ENCODE measurements at regions not wholly inside any gene's neighbourhood (a gene's known extent, or its start where the extent isn't known, plus 50 kb on each side); places are given as distances from the start of the nearest gene placed in this dataset.

DNA sequence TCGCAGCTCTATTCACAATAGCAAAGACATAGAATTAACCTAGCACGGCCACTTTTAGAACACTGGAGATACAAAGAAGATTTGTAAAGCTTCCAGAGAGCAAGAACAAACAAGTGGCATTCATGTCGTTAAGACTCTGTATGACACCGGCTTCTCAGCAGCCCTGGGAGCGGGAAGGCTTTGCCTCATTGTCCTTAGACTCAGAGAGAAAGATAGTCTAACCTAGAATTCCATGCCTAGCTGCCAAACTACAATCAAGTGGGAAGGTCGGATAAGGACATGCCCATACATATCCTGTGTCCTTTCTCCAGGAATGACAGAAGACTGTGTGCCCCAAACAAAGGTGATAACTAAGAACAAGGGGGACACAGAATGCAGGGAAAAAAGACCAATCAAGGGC lies 1038.3 kb downstream of the BCL11B start:
- DNase-seq (ENCODE audit: low read depth) = no peak

DNA sequence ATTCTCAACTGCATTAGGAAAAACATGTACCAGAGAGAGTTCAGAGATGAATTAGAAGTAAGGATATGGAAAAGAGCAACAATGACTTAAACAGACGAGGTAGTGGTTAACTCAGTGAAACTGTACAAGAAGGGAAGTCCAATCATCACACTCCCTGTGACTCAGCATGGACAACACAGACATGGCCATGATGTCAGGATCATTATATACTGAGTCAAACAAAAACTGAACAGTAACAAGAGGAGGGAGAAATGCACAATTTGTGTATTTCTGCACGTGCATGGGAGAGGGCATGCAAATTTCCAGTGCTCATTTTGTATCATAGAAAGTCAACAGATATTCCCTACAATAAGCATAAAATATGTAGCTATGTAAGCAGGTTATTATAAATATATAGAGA lies 1037.8 kb downstream of the BCL11B start:
- no peak for DNase-seq (ENCODE audit: low read depth)

DNA sequence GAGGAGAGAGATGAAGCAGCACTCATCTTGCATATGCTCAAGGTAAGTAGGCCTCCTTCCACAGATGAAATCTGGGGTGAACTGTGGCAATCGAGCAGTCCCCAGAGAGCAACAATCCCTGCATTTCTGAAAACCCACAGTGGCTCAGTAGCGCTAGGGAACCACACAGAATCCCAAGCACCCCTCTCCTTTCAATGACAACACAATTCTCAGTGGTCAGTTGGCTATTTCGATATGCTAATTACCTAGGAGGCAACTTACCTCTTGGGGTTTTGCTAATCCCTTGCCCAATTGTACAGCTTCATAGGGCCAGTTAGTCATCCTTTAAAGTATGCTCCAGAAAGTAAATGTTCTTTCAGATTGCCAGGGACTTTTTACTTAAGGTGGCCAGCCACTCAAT lies 1035.7 kb downstream of the BCL11B start:
- no peak for DNase-seq (ENCODE audit: low read depth)

DNA sequence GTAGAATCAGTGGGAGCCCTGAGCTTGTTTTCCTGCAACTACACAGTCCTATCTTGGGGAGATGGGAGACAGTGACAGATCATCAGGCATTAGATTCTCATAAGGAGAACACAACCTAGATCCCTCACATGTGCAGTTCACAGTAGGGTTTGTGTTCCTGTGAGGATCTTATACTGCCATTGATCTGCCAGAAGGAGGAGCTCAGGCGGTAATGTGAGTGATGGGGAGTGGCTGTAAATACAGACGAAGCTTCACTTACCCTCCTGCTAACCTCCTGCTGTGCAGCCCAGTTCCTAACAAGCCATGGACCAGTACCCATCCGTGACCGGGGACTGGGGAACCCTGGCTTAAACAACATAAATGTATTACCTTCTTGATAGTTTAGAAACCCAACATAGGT lies 1034.1 kb downstream of the BCL11B start:
- DNase-seq (ENCODE audit: low read depth) = no peak

DNA sequence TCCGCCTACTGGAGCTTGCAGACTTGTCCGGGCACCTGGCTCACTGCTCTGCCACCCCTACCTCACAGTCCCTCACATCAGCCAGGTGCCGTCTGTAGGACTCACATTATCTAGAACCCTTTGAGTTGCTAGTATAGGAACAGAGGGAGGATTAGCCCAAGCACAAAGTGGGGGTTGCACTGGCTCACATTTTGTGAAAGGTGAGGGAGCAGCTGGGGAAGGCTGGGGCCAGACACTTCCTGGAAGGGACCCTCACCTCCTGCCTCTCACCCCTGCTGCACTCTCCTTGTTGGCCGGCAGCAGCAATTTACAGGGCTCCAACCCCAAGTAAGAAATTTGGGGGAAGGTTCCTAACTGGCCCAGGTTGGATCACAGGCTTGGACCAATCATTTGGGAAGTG lies 1031.6 kb downstream of the BCL11B start:
- DNase-seq (ENCODE audit: low read depth) = no peak

DNA sequence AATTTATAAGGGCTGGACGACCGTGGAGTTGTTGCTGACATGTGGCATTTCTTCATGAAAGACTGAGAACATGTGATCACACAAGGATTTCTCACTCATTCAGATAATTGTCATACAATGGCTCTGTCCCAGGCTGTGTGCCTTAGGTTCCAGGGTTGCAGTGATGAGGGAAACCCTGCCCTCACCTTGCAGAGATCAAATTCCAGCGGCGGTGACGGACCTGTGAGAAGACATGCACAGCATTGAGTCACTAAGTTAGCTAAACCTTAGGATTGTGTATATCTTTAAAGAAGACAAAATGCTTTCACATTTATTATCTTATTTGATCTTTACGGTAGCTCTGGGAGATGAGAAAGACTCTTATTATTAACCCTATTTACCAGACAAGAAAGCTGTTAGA lies 1029.1 kb downstream of the BCL11B start:
- DNase-seq (ENCODE audit: low read depth) = no peak

DNA sequence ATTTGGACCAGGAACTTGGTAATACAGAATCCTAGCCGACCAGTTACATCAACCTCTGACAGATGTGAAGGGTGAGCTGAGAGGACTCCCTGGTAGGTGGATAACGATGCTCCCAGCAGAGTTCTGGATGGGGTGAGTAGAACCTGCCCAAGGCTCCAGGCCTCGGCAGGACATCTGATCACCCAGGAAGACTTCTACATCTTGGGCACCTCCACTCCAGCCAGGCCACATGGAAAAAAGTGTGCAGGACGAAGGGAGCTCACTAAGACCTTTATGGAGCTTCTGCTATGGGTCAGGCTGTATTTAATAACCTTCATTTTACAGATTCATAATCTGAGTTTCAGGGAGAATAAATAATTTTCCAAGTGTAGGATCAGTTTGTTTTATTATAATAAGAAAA lies 1028.7 kb downstream of the BCL11B start:
- no peak for DNase-seq (ENCODE audit: low read depth)

DNA sequence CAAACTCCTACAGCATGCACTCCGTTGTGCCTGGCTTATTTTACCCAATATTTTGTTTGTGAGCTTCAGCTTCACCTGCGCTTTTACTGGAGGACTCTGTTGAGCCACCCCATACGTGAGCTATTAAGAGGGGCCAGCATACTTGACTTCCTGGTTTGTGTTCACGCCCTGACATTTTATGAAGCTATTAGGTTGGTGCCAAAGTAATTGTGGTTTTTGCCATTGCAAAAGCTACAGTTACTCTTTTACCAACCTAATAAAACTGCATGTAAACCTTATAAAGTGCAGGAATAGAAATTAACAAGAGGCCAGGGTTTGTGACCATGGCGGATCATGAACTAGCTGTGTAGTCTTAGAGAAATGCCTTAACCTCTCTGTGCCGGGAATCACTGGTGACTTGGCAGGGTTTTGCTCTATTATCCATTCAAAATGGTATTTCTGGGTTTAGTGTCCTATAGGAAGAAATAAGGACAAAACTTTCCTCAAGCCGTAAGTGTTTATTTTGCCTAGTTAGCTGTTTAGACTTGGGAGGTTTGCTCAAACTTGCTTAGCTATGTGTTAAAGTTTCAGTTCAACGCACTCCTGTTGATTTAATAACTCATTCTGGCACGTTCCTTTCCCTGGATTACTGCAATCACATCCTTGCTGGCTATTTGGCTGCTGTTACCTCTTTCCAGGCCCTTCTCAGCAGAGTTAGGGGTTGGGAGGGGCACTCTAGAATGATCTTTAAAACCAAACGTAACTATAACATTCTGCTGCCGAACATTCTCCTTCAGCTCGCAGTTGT lies 1027.6 kb downstream of the BCL11B start:
- no peak for DNase-seq (ENCODE audit: low read depth)

DNA sequence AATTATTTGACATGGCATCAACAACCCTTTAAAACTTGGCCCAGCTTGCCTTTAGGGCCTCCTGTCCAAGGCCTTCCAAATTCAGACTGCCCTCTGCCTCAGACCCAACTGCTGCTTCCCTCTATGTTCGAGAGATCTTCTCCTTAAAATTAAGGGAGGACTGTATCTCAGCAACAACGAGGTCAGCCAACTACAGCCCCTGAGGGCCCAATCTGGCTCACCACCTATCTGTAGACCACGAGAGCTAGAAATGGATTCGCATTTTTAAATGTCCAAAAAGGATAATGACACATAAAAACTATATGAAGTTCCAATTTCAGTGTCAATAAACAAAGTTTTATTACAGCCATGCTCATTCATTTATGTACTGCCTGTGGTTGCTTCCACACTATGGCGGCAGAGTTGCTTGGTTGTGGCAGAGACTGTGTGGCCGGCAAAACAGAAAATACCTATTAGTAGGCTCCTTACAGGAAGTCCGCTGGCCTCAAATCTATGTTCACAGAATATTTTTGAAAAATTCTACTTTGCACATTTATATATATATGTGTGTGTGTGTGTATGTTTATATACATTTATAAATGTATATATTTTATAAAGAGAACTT lies 1026.9 kb downstream of the BCL11B start:
- no peak for DNase-seq (ENCODE audit: low read depth)

DNA sequence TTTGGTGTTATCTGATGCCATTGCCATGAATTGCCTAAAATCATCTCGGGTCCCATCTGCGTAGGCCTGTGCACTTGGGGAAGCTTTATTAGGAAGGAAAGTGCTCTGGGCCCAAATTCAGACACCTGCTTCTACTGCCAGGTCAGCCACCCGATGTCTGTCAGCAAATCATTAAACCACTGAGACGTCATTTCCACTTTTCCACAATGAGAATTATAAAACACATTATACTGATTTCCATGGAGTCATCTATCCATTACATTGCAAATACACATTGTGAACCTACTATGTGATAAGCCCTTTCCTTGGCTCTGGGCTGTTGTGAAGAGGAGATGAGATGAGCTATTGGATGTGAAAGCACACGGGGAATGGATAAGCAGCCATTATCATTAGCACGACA lies 1022.9 kb downstream of the BCL11B start:
- no peak for DNase-seq (ENCODE audit: low read depth)

DNA sequence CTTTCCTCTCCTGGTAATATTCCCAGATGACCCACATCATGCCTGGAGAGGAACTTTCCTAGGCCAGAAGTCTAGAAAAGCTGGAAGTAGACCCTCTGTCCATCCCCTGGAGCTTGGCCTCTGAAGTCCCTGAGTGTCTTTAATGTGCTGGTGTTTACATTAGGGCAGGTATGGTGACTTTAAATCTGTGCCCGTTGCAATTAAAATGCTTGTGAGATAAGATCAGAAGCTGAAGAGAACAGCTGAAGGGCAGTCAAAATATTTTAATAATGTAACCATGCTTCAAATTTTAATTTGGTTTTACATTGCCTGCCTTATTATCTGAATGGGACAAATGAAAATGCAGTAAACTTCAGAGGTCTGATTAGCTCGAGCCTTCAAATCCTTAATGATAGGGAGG lies 1022.5 kb downstream of the BCL11B start:
- DNase-seq (ENCODE audit: low read depth) = no peak

DNA sequence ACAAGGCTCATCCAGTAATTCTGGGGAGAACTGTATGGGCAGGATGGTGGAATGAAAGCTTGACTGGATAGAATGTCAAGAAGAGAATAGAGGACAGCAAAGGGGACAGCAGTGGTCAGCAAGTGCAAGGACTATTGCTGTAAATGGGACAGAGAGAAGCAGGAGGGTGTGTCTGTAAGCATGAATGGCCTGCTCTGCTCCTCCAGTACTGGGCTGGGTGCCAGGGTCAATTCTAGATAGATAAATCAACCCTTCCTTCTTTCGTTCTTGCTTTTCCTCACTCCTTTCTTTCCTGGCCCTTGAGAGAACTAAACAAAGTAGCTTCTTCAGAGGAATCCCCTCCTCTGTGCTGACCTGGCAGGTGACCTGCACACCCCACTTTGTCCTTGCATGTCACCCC lies 1019.2 kb downstream of the BCL11B start:
- DNase-seq (ENCODE audit: low read depth) = no peak

DNA sequence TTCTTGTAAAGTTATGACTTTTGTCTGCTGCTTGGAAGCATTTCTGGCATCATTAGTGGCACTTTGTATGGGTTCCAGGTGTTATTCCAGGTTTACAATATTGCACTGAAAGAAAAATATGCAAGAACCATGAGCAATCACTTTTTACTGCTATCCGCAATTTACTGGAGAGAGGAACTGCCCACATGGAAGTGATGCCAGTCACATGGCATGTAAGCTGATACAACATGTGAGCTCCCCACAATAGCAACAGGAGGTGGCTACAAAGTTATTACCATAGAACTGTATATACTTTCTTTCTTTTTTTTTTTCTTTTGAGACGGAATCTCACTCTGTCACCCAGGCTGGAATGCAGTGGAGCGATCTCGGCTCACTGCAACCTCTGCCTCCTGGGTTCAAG lies 1012.1 kb downstream of the BCL11B start:
- no peak for DNase-seq (ENCODE audit: low read depth)

DNA sequence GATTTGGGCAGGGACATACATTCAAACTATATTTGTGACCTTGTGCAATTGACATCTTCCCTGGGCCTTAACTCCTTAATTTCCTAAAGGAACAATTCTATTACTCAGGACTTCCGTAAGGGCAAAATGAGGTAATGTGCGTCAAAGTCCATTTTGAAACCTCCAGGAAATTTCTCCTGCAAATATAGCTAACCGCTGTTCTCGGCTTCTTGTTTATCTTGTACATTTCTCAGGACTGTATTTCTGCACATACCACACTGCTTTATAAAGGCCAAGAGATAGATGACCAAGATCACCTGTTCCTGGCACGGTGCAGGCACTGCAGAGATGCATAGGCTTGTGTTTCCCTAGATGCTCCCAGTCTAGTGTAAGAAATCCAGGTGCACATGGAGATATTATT lies 1009.4 kb downstream of the BCL11B start:
- DNase-seq (ENCODE audit: low read depth) = no peak

DNA sequence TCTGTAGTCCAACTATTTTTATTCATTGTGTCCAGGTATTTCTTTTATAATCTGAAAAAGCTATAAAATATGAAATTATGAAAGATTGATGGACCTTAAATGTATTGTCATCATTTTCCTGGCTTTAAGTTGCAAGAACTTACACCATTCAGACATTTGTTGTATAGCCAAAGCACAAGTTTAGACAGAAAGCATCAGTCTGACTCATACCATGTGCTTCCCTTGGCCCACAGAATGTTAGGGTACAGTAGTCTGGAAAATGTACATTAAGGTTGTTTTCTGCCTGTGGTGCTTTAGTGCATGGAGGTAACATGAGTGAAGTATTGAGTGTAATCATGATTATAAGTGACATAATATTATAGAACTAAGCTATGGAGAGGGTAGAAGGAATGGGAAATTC lies 1002.5 kb downstream of the BCL11B start:
- no peak for DNase-seq (ENCODE audit: low read depth)

DNA sequence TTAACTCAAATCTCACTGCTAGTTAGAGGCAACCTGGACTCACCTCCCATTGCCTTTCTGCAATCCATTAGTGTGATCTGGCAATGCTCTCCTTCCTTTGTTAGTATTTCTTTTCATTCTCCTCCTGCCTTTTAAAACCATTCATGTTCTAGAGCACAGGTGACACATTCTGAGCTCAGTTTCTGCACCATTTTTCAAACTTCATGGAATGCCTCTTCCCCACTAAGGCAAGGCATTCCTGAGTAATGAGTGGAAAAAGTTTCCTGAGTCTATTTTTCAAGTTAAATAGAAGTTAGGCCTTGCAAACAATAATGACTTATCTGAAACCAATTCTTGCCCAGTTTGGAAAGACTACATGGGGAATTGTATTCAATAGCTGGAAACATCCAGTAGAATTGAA lies 1001.8 kb downstream of the BCL11B start:
- no peak for DNase-seq (ENCODE audit: low read depth)

DNA sequence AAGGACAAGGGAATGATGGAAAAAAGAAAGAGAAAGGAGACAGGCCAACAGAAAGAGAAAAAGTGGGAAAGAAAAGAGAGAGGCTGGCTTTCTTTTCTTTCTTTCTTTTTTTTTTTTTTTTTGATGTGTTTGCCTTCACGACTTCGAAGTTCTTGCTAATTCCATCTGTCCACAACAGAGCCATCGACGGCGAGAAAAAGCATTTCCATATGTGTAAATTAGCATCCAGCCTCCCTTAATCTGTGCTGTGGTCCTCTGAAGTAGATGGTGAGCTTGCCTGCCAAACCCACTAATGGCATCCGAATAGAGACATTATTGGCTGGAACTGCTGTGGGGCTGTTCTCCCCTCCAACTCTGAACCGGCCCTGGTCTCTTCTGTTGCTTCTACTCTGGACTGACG lies 997.4 kb downstream of the BCL11B start:
- DNase-seq (ENCODE audit: low read depth) = no peak

DNA sequence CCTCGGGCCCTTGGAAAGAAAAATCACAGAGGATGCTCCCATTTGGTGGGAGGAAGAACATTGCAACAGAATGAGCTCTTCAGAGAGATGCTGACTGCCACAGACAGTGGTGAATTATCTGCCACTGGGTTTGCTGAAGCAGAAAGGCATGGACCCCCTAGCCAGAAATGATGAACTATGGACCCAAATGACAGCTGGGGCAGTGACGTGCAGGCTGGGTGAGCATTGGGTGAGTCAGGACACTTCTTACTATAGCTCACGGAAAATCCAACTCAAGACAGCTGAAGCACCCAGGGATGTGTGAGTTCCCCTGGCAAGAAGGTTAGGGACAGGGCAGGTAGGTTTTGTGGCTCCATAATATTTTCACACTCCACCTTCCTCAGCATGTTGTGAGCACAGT lies 993.2 kb downstream of the BCL11B start:
- DNase-seq (ENCODE audit: low read depth) = no peak

DNA sequence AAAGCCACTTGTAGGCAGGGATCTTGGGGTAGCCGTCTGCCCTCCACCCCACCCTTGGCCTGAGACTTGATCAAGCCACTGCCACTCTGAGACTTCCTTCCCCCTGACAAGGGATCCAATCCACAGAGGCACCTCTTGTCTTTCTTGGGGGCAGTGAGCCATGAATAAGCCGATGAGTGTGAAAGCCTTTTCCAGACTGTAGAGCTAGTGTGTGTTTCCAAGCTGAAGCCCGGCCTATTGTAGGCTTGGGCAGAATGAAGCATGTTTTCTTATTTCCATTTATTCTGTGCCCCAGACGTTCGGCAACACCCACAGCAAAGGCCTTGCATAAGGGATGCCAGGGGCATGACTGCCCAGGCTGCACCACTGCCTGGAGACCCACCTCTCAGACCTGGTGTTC lies 991.6 kb downstream of the BCL11B start:
- DNase-seq (ENCODE audit: low read depth) = no peak

DNA sequence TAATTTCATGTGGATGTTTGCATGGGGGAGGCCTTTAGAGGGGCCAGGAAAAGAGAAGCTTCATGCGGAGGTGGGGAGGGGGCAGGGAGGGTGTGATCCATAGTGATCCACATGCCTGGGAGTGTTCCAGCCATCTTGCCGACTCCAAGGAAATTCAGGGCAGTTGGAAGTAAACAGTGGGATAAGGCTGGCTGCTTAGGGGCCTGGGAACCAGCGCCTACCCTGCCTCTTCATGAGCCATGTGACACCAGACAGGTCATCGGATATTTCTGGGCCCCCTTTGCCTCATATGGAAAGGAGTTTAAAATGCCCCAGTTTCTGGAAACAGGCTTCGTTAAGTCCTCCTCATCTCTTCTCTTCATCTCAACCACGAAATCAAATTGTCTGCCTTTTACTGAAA lies 983.2 kb downstream of the BCL11B start:
- DNase-seq (ENCODE audit: low read depth) = no peak

DNA sequence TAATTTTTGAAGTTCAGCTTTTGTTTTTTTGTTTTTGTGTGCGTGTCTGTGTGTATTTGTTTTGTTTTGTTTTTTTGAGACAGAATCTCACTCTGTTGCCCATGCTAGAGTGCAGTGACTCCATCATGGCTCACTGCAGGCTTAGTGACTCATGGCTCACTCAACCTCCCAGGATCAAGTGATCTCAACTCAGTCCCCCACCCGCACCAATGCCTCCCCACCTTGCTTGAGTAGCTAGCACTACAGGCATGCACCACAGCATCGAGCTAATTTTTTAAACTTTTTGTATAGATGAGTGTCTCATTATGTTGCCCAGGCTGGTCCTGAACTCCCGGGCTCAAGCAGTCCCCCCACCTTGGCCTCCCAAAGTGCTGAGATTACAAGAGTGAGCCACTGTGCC lies 981.4 kb downstream of the BCL11B start:
- no peak for DNase-seq (ENCODE audit: low read depth)

DNA sequence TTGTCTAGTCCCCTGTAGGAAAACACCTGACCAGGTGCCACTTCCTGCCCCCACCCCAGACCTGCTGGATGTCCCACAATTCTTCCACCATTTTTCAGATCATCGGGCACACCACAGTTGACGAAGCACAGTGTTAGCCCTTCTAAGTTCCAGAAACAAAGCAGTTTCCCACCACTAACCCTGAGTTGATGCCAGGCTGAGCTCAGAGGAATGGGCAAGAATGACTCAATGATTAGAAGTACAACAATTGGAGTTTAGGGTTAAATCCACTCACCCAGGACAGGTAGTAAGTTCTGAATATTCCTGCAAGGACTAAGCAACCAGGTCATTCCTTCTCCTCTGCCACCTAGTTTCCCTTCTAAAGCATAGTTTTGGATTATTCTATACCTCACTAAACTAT lies 979.8 kb downstream of the BCL11B start:
- no peak for DNase-seq (ENCODE audit: low read depth)

DNA sequence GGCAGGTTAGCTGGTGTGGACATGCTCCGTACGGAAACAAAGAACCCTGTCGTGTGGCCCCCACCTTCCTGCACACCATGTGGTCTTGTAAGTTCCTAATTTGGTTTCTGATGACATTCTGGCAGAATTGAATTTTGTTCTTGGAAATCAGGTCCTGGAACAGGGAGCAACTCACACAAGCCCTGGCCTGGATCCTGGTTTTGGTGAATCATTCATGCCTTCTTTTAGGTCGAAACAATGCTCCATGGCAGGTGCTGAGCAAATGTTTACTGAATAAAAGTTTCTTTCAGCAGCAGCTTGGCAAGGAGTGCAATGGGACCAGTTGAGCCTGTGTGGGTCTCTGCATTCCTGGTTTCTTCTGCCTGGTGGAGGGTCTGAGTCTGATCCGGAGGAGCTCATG lies 978.4 kb downstream of the BCL11B start:
- DNase-seq (ENCODE audit: low read depth) = no peak

DNA sequence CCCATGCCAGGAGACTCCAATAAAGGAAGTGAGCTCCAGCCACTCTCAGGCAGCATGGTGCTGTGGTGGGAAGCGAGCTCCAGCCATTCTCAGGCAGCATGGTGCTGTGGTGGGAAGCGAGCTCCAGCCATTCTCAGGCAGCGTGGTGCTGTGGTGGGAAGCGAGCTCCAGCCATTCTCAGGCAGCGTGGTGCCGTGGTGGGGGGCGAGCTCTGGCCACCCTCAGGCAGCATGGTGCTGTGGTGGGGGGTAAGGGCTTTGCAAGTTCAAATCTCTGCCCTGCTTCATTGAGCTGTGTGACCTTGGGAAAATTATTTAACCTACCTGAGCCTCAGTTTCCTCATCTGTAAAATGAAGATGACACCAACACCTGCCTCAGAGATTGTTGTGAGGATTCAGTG lies 975.1 kb downstream of the BCL11B start:
- no peak for DNase-seq (ENCODE audit: low read depth)

Data from fibroblast of gingiva (primary cell).